HCT116 (cell line): ENCODE measurements at regions not wholly inside any gene's neighbourhood (a gene's known extent, or its start where the extent isn't known, plus 50 kb on each side); places are given as distances from the start of the nearest gene placed in this dataset.
"Not testable (repeated sequence)": the region's sequence is repeated elsewhere in the genome, so short reads cannot be mapped to it uniquely, and the experiment has no call there.

Experiments
- ATAC-seq: fragments of 200-7000 bp; cut with Tn5 transposase; 2 replicates; pipeline ENCODE4 v1.9.1; 2020; ENCODE audit warnings: mild to moderate bottlenecking, moderate library complexity
- BruUV-seq: library from RNA; stranded (reverse); fragments of 400-500 nt; replicated peaks from 2 replicates; lab custom pipeline; 2021; lab: Mats Ljungman, UMichigan
- CTCF ChIA-PET: fragments of 300-600 bp; sonication (Branson Sonifier 250); formaldehyde crosslinking; loops from one replicate; lab custom pipeline; 2021; ENCODE audit warnings: antibody characterized with exemption; lab: Charles Lee
- POLR2A ChIA-PET: fragments of 300-600, 350-600 bp; sonication (Branson Sonifier 250); formaldehyde crosslinking; loops from one replicate; lab custom pipeline; 2021; ENCODE audit warnings: antibody characterized with exemption; lab: Charles Lee
- RAD21 ChIA-PET, 2 experiments: fragments of 300-600 bp; sonication (Branson Sonifier 250); formaldehyde crosslinking; loops; one replicate each; lab custom pipeline; 2023; ENCODE audit warnings: low total read pairs in 2 of 2; ENCODE audit not compliant: uncharacterized antibody in 2 of 2, unreplicated experiment in 2 of 2, low non-redundant PET in 1 of 2; lab: Charles Lee
- DNase-seq: peaks from one replicate; pipeline ENCODE4 v3.0.0-alpha.2; 2010; ENCODE audit warnings: low read depth, low spot score
- H2AFZ ChIP-seq: fragments of 200-600 bp; shearing (Covaris generic), sonication (generic); 2 replicates; pipeline ENCODE4 v1.6.1; 2017; ENCODE audit warnings: low read depth, mixed run types, mixed read lengths, antibody characterized with exemption, low read length; ENCODE audit not compliant: poor library complexity, severe bottlenecking
- H3K27ac ChIP-seq: 2 replicates; pipeline ENCODE4 v1.5.1; 2012; ENCODE audit warnings: low read depth, low read length
- H3K27me3 ChIP-seq: fragments of 200-600 bp; sonication (generic); 2 replicates; pipeline ENCODE4 v1.6.1; 2016; ENCODE audit warnings: mixed run types, low read length, mixed read lengths; ENCODE audit not compliant: insufficient read depth
- H3K36me3 ChIP-seq, 2 experiments: fragments of 200-500 bp in 1 of 2; fragments of 200-600 bp in 1 of 2; sonication (Bioruptor generic) in 1 of 2; sonication (generic) in 1 of 2; 2 replicates each; pipeline versions ENCODE4 v1.5.1 to v1.6.1; 2014 to 2016; ENCODE audit warnings: low read length in 2 of 2, inconsistent platforms in 1 of 2, mixed read lengths in 1 of 2, mixed run types in 1 of 2; ENCODE audit not compliant: insufficient read depth in 2 of 2, control insufficient read depth in 1 of 2
- H3K4me1 ChIP-seq, 2 experiments: fragments of 200-600 bp in 1 of 2; sonication (generic) in 1 of 2; 2 replicates each; pipeline versions ENCODE4 v1.5.1 to v1.6.1; 2012 to 2017; ENCODE audit warnings: low read length in 2 of 2, inconsistent platforms in 1 of 2, mild to moderate bottlenecking in 1 of 2, mixed read lengths in 1 of 2, mixed run types in 1 of 2, moderate library complexity in 1 of 2; ENCODE audit not compliant: insufficient read depth in 2 of 2, control insufficient read depth in 1 of 2
- H3K4me2 ChIP-seq: fragments of 200-600 bp; sonication (generic); 2 replicates; pipeline ENCODE4 v1.6.1; 2017; ENCODE audit warnings: mixed run types, low read length, mixed read lengths
- H3K4me3 ChIP-seq, 2 experiments: fragments of 200-600 bp in 1 of 2; sonication (generic) in 1 of 2; replicated peaks in 1 of 2; 2 replicates each; pipeline ENCODE4 v1.5.1; 2011 to 2016; ENCODE audit warnings: low read length in 2 of 2, control low read depth in 1 of 2, low read depth in 1 of 2, mild to moderate bottlenecking in 1 of 2, mixed read lengths in 1 of 2, mixed run types in 1 of 2
- H3K79me2 ChIP-seq: fragments of 200-600 bp; sonication (generic); 2 replicates; pipeline ENCODE4 v1.6.1; 2017; ENCODE audit warnings: mild to moderate bottlenecking, mixed run types, low read length, moderate library complexity, mixed read lengths; ENCODE audit not compliant: insufficient read depth
- H3K9ac ChIP-seq: fragments of 200-600 bp; sonication (generic); 2 replicates; pipeline ENCODE4 v1.6.1; 2016; ENCODE audit warnings: low read length, mixed read lengths
- H3K9me2 ChIP-seq: fragments of 200-600 bp; sonication (generic), shearing (Covaris generic); 2 replicates; pipeline ENCODE4 v1.6.1; 2017; ENCODE audit warnings: mixed run types, mild to moderate bottlenecking, moderate library complexity; ENCODE audit not compliant: insufficient read depth
- H3K9me3 ChIP-seq, 2 experiments: fragments of 200-500 bp in 1 of 2; fragments of 200-600 bp in 1 of 2; sonication (Bioruptor generic) in 1 of 2; sonication (generic) in 1 of 2; 2 replicates each; pipeline ENCODE4 v1.6.1; 2014 to 2017; ENCODE audit warnings: low read length in 2 of 2, mixed read lengths in 2 of 2, inconsistent platforms in 1 of 2, low read depth in 1 of 2, mild to moderate bottlenecking in 1 of 2, mixed run types in 1 of 2, moderate library complexity in 1 of 2; ENCODE audit not compliant: control insufficient read depth in 1 of 2, insufficient read depth in 1 of 2
- H4K20me1 ChIP-seq: fragments of 200-600 bp; sonication (generic), shearing (Covaris generic); 2 replicates; pipeline ENCODE4 v1.6.1; 2017; ENCODE audit warnings: mixed run types, mild to moderate bottlenecking, moderate library complexity; ENCODE audit not compliant: insufficient read depth
- CTCF ChIP-seq, 3 experiments: fragments of 200-600 bp in 1 of 3; sonication (generic) in 1 of 3; IDR thresholded peaks in 2 of 3; conservative IDR thresholded peaks in 1 of 3; 2 replicates each; pipeline ENCODE4 v1.5.1; 2012 to 2017; ENCODE audit warnings: low read depth in 2 of 3, low read length in 2 of 3, antibody characterized with exemption in 1 of 3, borderline replicate concordance in 1 of 3, control low read depth in 1 of 3, mild to moderate bottlenecking in 1 of 3, mixed read lengths in 1 of 3, mixed run types in 1 of 3, moderate library complexity in 1 of 3; ENCODE audit not compliant: insufficient read depth in 1 of 3
- RAD21 ChIP-seq: IDR thresholded peaks from 2 replicates; pipeline ENCODE4 v1.6.1; 2012; ENCODE audit warnings: low read depth, mild to moderate bottlenecking
- TCF7L2 ChIP-seq: IDR thresholded peaks from 2 replicates; pipeline ENCODE4 v1.7.0; 2011; ENCODE audit warnings: borderline replicate concordance, inconsistent platforms; ENCODE audit not compliant: insufficient read depth, insufficient read length; ENCODE audit errors: extremely low read depth
- ZBTB33 ChIP-seq: IDR thresholded peaks from 2 replicates; pipeline ENCODE4 v1.6.1; 2011; ENCODE audit warnings: mild to moderate bottlenecking, low read length, moderate library complexity; ENCODE audit not compliant: insufficient replicate concordance; ENCODE audit errors: extremely low read depth
- intact Hi-C: fragments of 100-400 bp; cut with micrococcal nuclease; formaldehyde crosslinking; loops from 2 replicates; pipeline ENCODE4 v1.10.0; 2022

GRCh38 chr14:86911486-86911885 is 1081.5 kb downstream of the GALC start (continued):
- no peak for TF ChIP-seq ZBTB33
- TF ChIP-seq RAD21, result no peak
- no peak for TF ChIP-seq TCF7L2
- TF ChIP-seq CTCF (IDR thresholded peaks at IDR 0.05 in 2 of 3, conservative IDR thresholded peaks at IDR 0.05 in 1 of 3; ENCODE audit: borderline replicate concordance in 1 of 3, insufficient read depth in 1 of 3, low read depth in 2 of 3, low read length in 2 of 3), result no peak

DNA sequence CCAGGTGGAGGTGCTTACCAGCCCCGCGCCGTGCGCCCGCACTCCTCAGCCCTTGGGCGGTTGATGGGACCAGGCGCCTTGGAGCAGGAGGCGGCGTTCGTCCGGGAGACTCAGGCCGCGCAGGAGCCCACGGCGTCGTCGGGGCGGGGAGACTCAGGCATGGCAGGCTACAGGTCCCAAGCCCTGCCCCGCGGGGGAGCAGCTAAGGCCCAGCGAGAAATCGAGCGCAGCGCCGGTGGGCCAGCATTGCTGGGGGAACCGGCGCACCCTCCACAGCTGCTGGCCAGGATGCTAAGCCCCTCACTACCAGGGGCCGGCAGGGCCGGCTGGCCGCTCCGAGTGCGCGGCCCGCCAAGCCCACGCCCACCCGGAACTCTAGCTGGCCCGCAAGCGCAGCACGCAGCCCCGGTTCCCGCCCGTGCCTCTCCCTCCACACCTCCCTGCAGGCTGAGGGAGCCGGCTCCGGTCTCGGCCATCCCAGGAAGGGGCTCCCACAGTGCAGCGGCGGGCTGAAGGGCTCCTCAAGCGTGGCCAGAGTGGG is 1087.5 kb downstream of the GALC start:
- DNase-seq, H3K4me1 ChIP-seq, intact Hi-C loops, H2AFZ ChIP-seq, H3K4me2 ChIP-seq, H3K9ac ChIP-seq, H3K27me3 ChIP-seq, RAD21 ChIA-PET, H3K27ac ChIP-seq, H3K36me3 ChIP-seq, H3K9me2 ChIP-seq, H4K20me1 ChIP-seq, H3K9me3 ChIP-seq, H3K4me3 ChIP-seq, CTCF ChIA-PET, POLR2A ChIA-PET, BruUV-seq, H3K79me2 ChIP-seq, ATAC-seq: not testable (repeated sequence)
